GM23338 (cell line): ENCODE measurements at regions not wholly inside any gene's neighbourhood (a gene's known extent, or its start where the extent isn't known, plus 50 kb on each side); places are given as distances from the start of the nearest gene placed in this dataset.

Source experiments
- ATAC-seq: fragments of 200-7000 bp; cut with Tn5 transposase; 3 replicates; pipeline ENCODE4 v1.9.1; 2020
- DNase-seq: peaks from one replicate; pipeline ENCODE4 v3.0.0-alpha.2; 2015; ENCODE audit warnings: low spot score
- H2AFZ ChIP-seq: fragments of 200-600 bp; sonication (generic); 2 replicates; pipeline ENCODE4 v1.8.0; 2016; ENCODE audit warnings: antibody characterized with exemption, mild to moderate bottlenecking, moderate library complexity
- H3F3A ChIP-seq: fragments of 200-600 bp; sonication (generic); replicated peaks from 2 replicates; pipeline ENCODE4 v1.8.0; 2017; ENCODE audit warnings: antibody characterized with exemption, mixed run types, low read depth
- H3K27ac ChIP-seq: fragments of 200-600 bp; sonication (generic); 2 replicates; pipeline ENCODE4 v1.6.1; 2016; ENCODE audit warnings: low read depth
- H3K27me3 ChIP-seq: fragments of 200-600 bp; sonication (generic); 2 replicates; pipeline ENCODE4 v1.8.0; 2016; ENCODE audit warnings: mild to moderate bottlenecking, mixed run types, moderate library complexity; ENCODE audit not compliant: insufficient read depth
- H3K36me3 ChIP-seq: fragments of 200-600 bp; sonication (generic); 2 replicates; pipeline ENCODE4 v1.8.0; 2016; ENCODE audit warnings: mild to moderate bottlenecking; ENCODE audit not compliant: insufficient read depth
- H3K4me1 ChIP-seq: fragments of 200-600 bp; sonication (generic); 2 replicates; pipeline ENCODE4 v1.8.0; 2016; ENCODE audit warnings: mild to moderate bottlenecking, moderate library complexity; ENCODE audit not compliant: insufficient read depth
- H3K4me2 ChIP-seq: fragments of 200-600 bp; sonication (generic); 2 replicates; pipeline ENCODE4 v1.7.1; 2017; ENCODE audit warnings: mixed run types
- H3K4me3 ChIP-seq: fragments of 200-600 bp; sonication (generic); 2 replicates; pipeline ENCODE4 v1.6.1; 2016; ENCODE audit warnings: mixed run types
- H3K79me2 ChIP-seq: fragments of 200-600 bp; sonication (generic); replicated peaks from 2 replicates; pipeline ENCODE4 v1.8.0; 2017; ENCODE audit warnings: mild to moderate bottlenecking; ENCODE audit not compliant: insufficient read depth
- H3K9me2 ChIP-seq: fragments of 200-600 bp; sonication (generic); 2 replicates; pipeline ENCODE4 v1.8.0; 2017; ENCODE audit not compliant: insufficient read depth
- H4K20me1 ChIP-seq: fragments of 200-600 bp; sonication (generic); replicated peaks from 2 replicates; pipeline ENCODE4 v1.8.0; 2017; ENCODE audit warnings: mild to moderate bottlenecking; ENCODE audit not compliant: insufficient read depth
- H3K27ac Mint-ChIP-seq: 2 replicates; pipeline ENCODE4 v1.8.0; 2020; ENCODE audit warnings: inconsistent platforms, mild to moderate bottlenecking, moderate library complexity, mixed read lengths
- H3K27me3 Mint-ChIP-seq: 3 replicates; pipeline ENCODE4 v1.8.0; 2022; ENCODE audit warnings: low read depth, mild to moderate bottlenecking, moderate library complexity, mixed read lengths, inconsistent platforms; ENCODE audit not compliant: insufficient read depth, poor library complexity
- H3K36me3 Mint-ChIP-seq: 3 replicates; pipeline ENCODE4 v1.8.0; 2021; ENCODE audit warnings: low read depth, mild to moderate bottlenecking, inconsistent platforms, moderate library complexity, mixed read lengths
- H3K4me1 Mint-ChIP-seq: 3 replicates; pipeline ENCODE4 v1.8.0; 2020; ENCODE audit warnings: mild to moderate bottlenecking, inconsistent platforms, mixed read lengths
- H3K4me3 Mint-ChIP-seq: 3 replicates; pipeline ENCODE4 v1.8.0; 2021; ENCODE audit warnings: moderate library complexity, mild to moderate bottlenecking, inconsistent platforms, mixed read lengths
- H3K9me3 Mint-ChIP-seq: 3 replicates; pipeline ENCODE4 v1.8.0; 2020; ENCODE audit warnings: moderate library complexity, mild to moderate bottlenecking, inconsistent platforms, mixed read lengths
- CTCF ChIP-seq, 2 experiments: fragments of 200-600 bp in 1 of 2; sonication (generic) in 1 of 2; conservative IDR thresholded peaks; 2 replicates each; pipeline versions ENCODE4 v1.5.1 to v1.6.1; 2016 to 2017; ENCODE audit warnings: antibody characterized with exemption in 2 of 2, low read depth in 2 of 2, mild to moderate bottlenecking in 2 of 2, moderate library complexity in 1 of 2
- EZH2 ChIP-seq: fragments of 200-600 bp; sonication (generic); IDR thresholded peaks from one replicate; pipeline ENCODE4 v1.8.0; 2017; ENCODE audit warnings: antibody characterized with exemption, mild to moderate bottlenecking, low read depth; ENCODE audit not compliant: unreplicated experiment
- NANOG ChIP-seq: IDR thresholded peaks from 2 replicates; pipeline ENCODE4 v1.6.1; 2016; ENCODE audit warnings: antibody characterized with exemption, borderline replicate concordance
- POLR2AphosphoS5 ChIP-seq: IDR thresholded peaks from 2 replicates; pipeline ENCODE4 v1.6.1; 2016; ENCODE audit warnings: antibody characterized with exemption, low read depth
- REST ChIP-seq: IDR thresholded peaks from one replicate; pipeline ENCODE4 v1.6.1; 2018; ENCODE audit warnings: antibody characterized with exemption; ENCODE audit not compliant: unreplicated experiment
- STAT1 ChIP-seq: IDR thresholded peaks from one replicate; pipeline ENCODE4 v1.6.1; 2016; ENCODE audit warnings: antibody characterized with exemption; ENCODE audit not compliant: unreplicated experiment
- ZNF331 ChIP-seq: fragments of 250-450 bp; sonication (Bioruptor Pico); IDR thresholded peaks from 2 replicates; pipeline ENCODE4 v1.5.0; 2020; ENCODE audit warnings: low read depth, mild to moderate bottlenecking, moderate library complexity

- no peaks in the 10 kb centered on the region for H3K27me3 ChIP-seq
- no peak overlapping the region for H3K4me3 Mint-ChIP-seq
Observed at GRCh38 chr14:98864211-98864610, 407.8 kb downstream of the BCL11B start.

GRCh38 chr14:98867146-98867545 is 404.9 kb downstream of the BCL11B start:
- no peaks in the 10 kb centered on the region for H3K9me3 Mint-ChIP-seq
- no peaks in the 10 kb centered on the region for H3F3A ChIP-seq

More at GRCh38 chr14:98864211-98864610, 407.8 kb downstream of the BCL11B start:
- no peak overlapping the region for H2AFZ ChIP-seq
- DNase-seq (no peak), ATAC-seq (no peak)
- peaks cover 14% of the 10 kb centered on the region for H3K9me2 ChIP-seq
- no peak overlapping the region for H3K4me2 ChIP-seq
- TF ChIP-seq EZH2 = no peak
- no peaks in the 10 kb centered on the region for H4K20me1 ChIP-seq
- no peaks in the 10 kb centered on the region for H3K4me1 Mint-ChIP-seq
- 0 out of 3 replicates have a peak, but pooled peaks cover 3% of the 10 kb centered on the region for H3K9me3 Mint-ChIP-seq
- H3K27ac ChIP-seq = no peak overlapping the region
- H3K79me2 ChIP-seq = no peaks in the 10 kb centered on the region
- H3K27ac Mint-ChIP-seq = no peak overlapping the region
- no peaks in the 10 kb centered on the region; the same call in 2 of the 3 replicates for H3K36me3 Mint-ChIP-seq
- peaks cover 1% of the 10 kb centered on the region for H3K27me3 Mint-ChIP-seq
- no peak overlapping the region for H3K4me3 ChIP-seq
- H3F3A ChIP-seq = no peaks in the 10 kb centered on the region
- no peaks in the 10 kb centered on the region for H3K4me1 ChIP-seq
- H3K36me3 ChIP-seq = no peaks in the 10 kb centered on the region

More at GRCh38 chr14:98867146-98867545, 404.9 kb downstream of the BCL11B start:
- no peak overlapping the region for H3K4me3 ChIP-seq
- no peaks in the 10 kb centered on the region for H3K79me2 ChIP-seq
- no peaks in the 10 kb centered on the region for H3K27me3 ChIP-seq
- H4K20me1 ChIP-seq = no peaks in the 10 kb centered on the region
- no peaks in the 10 kb centered on the region for H3K4me1 Mint-ChIP-seq
- H3K27ac ChIP-seq = no peak overlapping the region
- H3K9me2 ChIP-seq = peaks cover 3% of the 10 kb centered on the region
- H3K4me3 Mint-ChIP-seq = no peak overlapping the region
- H3K36me3 Mint-ChIP-seq = no peaks in the 10 kb centered on the region; the same call in 2 of the 3 replicates
- peaks cover 3% of the 10 kb centered on the region for H3K27me3 Mint-ChIP-seq
- H3K4me2 ChIP-seq = no peak overlapping the region
- no peak for ATAC-seq
- H3K27ac Mint-ChIP-seq = no peak overlapping the region
- DNase-seq = no peak
- H2AFZ ChIP-seq = no peak overlapping the region
- no peaks in the 10 kb centered on the region for H3K36me3 ChIP-seq
- H3K4me1 ChIP-seq = no peaks in the 10 kb centered on the region
- TF ChIP-seq STAT1 = no peak
- TF ChIP-seq ZNF331 (CRISPR knock-in tag) = no peak
- TF ChIP-seq POLR2AphosphoS5 = no peak
- TF ChIP-seq NANOG = no peak
- TF ChIP-seq CTCF (conservative IDR thresholded peaks at IDR 0.05; ENCODE audit: low read depth in 2 of 2) = no peak
- TF ChIP-seq REST = no peak
- TF ChIP-seq EZH2 = no peak
